WI38 (cell line): ENCODE measurements at regions not wholly inside any gene's neighbourhood (a gene's known extent, or its start where the extent isn't known, plus 50 kb on each side); places are given as distances from the start of the nearest gene placed in this dataset.

Experiments used
- H3K4me3 ChIP-seq: 2 replicates; pipeline ENCODE4 v1.5.1; 2011; ENCODE audit warnings: low read depth, mild to moderate bottlenecking, control low read depth, low read length
- TF ChIP-seq, protein P1 (sequence below): IDR thresholded peaks from 2 replicates; pipeline ENCODE4 v1.5.1; 2012; ENCODE audit warnings: low read depth, mild to moderate bottlenecking, control low read depth, low read length

DNA sequence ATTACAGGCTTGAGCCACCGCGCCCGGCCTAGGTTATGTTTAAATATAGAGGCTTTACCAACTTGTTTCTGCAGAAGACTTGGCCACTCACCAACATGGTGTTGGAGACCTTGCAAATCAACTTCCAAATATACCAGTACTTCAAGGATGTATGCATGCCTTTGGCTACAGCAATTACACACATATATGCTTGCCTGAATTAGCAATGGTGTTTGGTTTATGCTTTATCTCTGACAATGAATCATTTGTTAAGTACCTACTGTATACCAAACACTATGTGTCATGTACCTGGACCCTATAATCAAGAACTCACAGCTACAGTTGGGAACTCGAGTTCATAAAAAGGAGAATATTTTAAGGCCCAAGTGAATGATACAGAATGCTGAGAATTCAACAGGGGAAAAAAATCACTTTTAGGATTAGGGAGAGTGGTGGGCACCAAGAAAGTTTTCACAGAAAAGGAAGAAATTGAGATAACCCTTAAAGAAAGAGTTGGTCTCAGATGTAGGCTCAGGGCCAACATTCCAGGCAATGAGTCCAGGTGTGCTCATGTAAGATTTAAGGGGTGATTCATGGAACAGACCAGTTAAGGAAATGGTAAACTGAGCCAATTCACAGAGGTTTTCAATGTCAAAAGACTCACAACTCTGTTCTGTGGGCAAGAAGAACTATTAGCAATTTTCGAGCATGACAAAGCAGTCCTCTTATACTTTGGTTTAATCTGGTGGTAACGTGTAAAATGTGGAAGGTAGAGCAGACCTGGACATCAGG is 98.9 kb downstream of the BCOR start:
- no peak overlapping the region for H3K4me3 ChIP-seq
- TF ChIP-seq, protein P1, sequence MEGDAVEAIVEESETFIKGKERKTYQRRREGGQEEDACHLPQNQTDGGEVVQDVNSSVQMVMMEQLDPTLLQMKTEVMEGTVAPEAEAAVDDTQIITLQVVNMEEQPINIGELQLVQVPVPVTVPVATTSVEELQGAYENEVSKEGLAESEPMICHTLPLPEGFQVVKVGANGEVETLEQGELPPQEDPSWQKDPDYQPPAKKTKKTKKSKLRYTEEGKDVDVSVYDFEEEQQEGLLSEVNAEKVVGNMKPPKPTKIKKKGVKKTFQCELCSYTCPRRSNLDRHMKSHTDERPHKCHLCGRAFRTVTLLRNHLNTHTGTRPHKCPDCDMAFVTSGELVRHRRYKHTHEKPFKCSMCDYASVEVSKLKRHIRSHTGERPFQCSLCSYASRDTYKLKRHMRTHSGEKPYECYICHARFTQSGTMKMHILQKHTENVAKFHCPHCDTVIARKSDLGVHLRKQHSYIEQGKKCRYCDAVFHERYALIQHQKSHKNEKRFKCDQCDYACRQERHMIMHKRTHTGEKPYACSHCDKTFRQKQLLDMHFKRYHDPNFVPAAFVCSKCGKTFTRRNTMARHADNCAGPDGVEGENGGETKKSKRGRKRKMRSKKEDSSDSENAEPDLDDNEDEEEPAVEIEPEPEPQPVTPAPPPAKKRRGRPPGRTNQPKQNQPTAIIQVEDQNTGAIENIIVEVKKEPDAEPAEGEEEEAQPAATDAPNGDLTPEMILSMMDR = no peak
